HepG2 (cell line): ENCODE measurements at regions not wholly inside any gene's neighbourhood (a gene's known extent, or its start where the extent isn't known, plus 50 kb on each side); places are given as distances from the start of the nearest gene placed in this dataset.

Experiments used
- ATAC-seq: fragments of 200-7000 bp; cut with Tn5 transposase; 3 replicates; pipeline ENCODE4 v1.9.1; 2020; ENCODE audit warnings: mild to moderate bottlenecking, moderate library complexity
- BruUV-seq: library from RNA; stranded (reverse); fragments of 400-500 nt; replicated peaks from 2 replicates; lab custom pipeline; 2021; lab: Mats Ljungman, UMichigan
- CTCF ChIA-PET: fragments of 300-600 bp; formaldehyde crosslinking; extraction: SDS; loops from one replicate; lab custom pipeline; 2021; ENCODE audit warnings: low total read pairs, inconsistent platforms, low intra/inter-chr PET ratio; lab: Yijun Ruan, JAX
- POLR2A ChIA-PET: fragments of 350-600 bp; sonication (Branson Sonifier 250); formaldehyde crosslinking; loops from one replicate; lab custom pipeline; 2020; ENCODE audit warnings: antibody characterized with exemption, inconsistent platforms; lab: Yijun Ruan, JAX
- DNase-seq: peaks from one replicate; pipeline ENCODE4 v3.0.0-alpha.2; 2015; ENCODE audit warnings: low spot score
- FAIRE-seq: peaks from 3 replicates; lab custom pipeline; 2011; peaks lifted over from hg19 to GRCh38; lab: Jason Lieb, UNC
- H2AFZ ChIP-seq: one replicate; pipeline ENCODE4 v1.6.1; 2011; ENCODE audit warnings: low read length, inconsistent platforms
- H3K27ac ChIP-seq: fragments of 300-600 bp; 3 replicates; pipeline ENCODE4 v1.8.0; 2011; ENCODE audit warnings: mixed run types, mild to moderate bottlenecking, mixed read lengths, low read length, inconsistent platforms; ENCODE audit not compliant: insufficient read depth; ENCODE audit errors: extremely low read length
- H3K27me3 ChIP-seq, 2 experiments: fragments of 200-600 bp in 1 of 2; 2 replicates in 1 of 2; 3 replicates in 1 of 2; pipeline versions ENCODE4 v1.6.0 to v1.8.0; 2011; ENCODE audit warnings: low read length in 2 of 2, mild to moderate bottlenecking in 2 of 2, moderate library complexity in 2 of 2, inconsistent platforms in 1 of 2; ENCODE audit not compliant: insufficient read depth in 2 of 2, control insufficient read depth in 1 of 2
- H3K36me3 ChIP-seq, 2 experiments: fragments of 200-600 bp in 1 of 2; replicated peaks in 1 of 2; 2 replicates in 1 of 2; 3 replicates in 1 of 2; pipeline versions ENCODE4 v1.5.1 to v1.8.0; 2011; ENCODE audit warnings: low read length in 2 of 2, inconsistent platforms in 1 of 2; ENCODE audit not compliant: insufficient read depth in 2 of 2, control insufficient read depth in 1 of 2
- H3K4me1 ChIP-seq: 2 replicates; pipeline ENCODE4 v1.5.1; 2012; ENCODE audit warnings: low read length, inconsistent platforms; ENCODE audit not compliant: insufficient read depth
- H3K4me2 ChIP-seq: 2 replicates; pipeline ENCODE4 v1.6.0; 2011; ENCODE audit warnings: low read depth, low read length, inconsistent platforms
- H3K4me3 ChIP-seq, 3 experiments: fragments of 200-600 bp in 1 of 3; sonication (generic), shearing (Covaris generic) in 1 of 3; replicated peaks in 1 of 3; 2 replicates each; pipeline ENCODE4 v1.5.1; 2011 to 2016; ENCODE audit warnings: low read length in 3 of 3, inconsistent platforms in 2 of 3, low read depth in 2 of 3, mild to moderate bottlenecking in 2 of 3, control low read depth in 1 of 3, mixed read lengths in 1 of 3; ENCODE audit not compliant: insufficient read depth in 1 of 3
- H3K79me2 ChIP-seq: one replicate; pipeline ENCODE4 v1.6.1; 2011; ENCODE audit warnings: low read length, inconsistent platforms; ENCODE audit not compliant: insufficient read depth
- H3K9ac ChIP-seq: 2 replicates; pipeline ENCODE4 v1.6.0; 2011; ENCODE audit warnings: mild to moderate bottlenecking, low read depth, low read length, inconsistent platforms; ENCODE audit not compliant: insufficient read depth
- H3K9me3 ChIP-seq: 2 replicates; pipeline ENCODE4 v1.5.1; 2012; ENCODE audit warnings: mild to moderate bottlenecking, low read length
- H4K20me1 ChIP-seq: 2 replicates; pipeline ENCODE4 v1.6.0; 2011; ENCODE audit warnings: inconsistent platforms, mild to moderate bottlenecking, low read length, moderate library complexity; ENCODE audit not compliant: insufficient read depth
- ZNF274 ChIP-seq: sonication (generic); formaldehyde crosslinking; IDR thresholded peaks from 2 replicates; pipeline ENCODE4 v1.5.1; 2020; ENCODE audit warnings: mild to moderate bottlenecking, missing genetic modification reagents
- WGBS: methylation state at CpG from one replicate; pipeline ENCODE4 v1.1.6; 2017; ENCODE audit warnings: low lambda C conversion rate; 5-methylcytosine and 5-hydroxymethylcytosine counted together
- in situ Hi-C: cut with HindIII; loops from 2 replicates; pipeline ENCODE4 v1.10.0; 2017; ENCODE audit warnings: low pct_unique_long_range_greater_than_20kb; ENCODE audit not compliant: extremely low pct_ligation_motif_present
- intact Hi-C: fragments of 100-400 bp; cut with micrococcal nuclease; formaldehyde crosslinking; loops from one replicate; pipeline ENCODE4 v1.10.0; 2022; ENCODE audit not compliant: unreplicated experiment
- TF ChIP-seq, protein P1 (sequence below): sonication (generic); formaldehyde crosslinking; IDR thresholded peaks from 2 replicates; pipeline ENCODE4 v1.5.1; 2020; ENCODE audit warnings: mild to moderate bottlenecking, missing genetic modification reagents, moderate library complexity
- TF ChIP-seq, protein P2 (sequence below): sonication (generic); formaldehyde crosslinking; IDR thresholded peaks from 2 replicates; pipeline ENCODE4 v1.9.0; 2021; ENCODE audit warnings: missing genetic modification reagents, borderline replicate concordance

DNA sequence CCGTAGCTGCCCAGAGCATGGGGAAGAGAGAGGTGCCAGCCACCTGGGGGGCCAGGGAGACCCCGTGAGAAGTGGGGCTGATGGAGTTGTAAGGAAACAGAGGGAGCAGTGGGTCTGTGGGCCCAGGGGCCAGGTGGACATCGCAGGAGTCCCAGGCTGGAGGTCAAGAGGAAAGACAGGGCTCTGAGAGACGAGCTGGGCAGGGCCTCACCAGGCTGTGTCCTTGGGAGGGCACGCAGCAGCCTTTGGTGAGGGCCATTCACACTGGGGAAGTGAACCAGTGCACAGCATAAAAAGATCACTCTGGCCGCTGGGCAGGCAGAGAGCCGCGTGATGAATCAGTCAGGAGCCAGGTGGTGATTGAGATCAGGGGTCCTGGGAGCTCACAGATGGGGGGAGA lies 73.9 kb upstream of the FOXQ1 start:
- H4K20me1 ChIP-seq = no peaks in the 10 kb centered on the region
- FAIRE-seq = no peak
- BruUV-seq = no TSS peak

More for the DNA sequence above, 73.9 kb upstream of the FOXQ1 start:
- CTCF ChIA-PET = no interaction called here
- H3K79me2 ChIP-seq = no peaks in the 10 kb centered on the region
- H3K27ac ChIP-seq = no peak overlapping the region
- TF ChIP-seq, protein P1, sequence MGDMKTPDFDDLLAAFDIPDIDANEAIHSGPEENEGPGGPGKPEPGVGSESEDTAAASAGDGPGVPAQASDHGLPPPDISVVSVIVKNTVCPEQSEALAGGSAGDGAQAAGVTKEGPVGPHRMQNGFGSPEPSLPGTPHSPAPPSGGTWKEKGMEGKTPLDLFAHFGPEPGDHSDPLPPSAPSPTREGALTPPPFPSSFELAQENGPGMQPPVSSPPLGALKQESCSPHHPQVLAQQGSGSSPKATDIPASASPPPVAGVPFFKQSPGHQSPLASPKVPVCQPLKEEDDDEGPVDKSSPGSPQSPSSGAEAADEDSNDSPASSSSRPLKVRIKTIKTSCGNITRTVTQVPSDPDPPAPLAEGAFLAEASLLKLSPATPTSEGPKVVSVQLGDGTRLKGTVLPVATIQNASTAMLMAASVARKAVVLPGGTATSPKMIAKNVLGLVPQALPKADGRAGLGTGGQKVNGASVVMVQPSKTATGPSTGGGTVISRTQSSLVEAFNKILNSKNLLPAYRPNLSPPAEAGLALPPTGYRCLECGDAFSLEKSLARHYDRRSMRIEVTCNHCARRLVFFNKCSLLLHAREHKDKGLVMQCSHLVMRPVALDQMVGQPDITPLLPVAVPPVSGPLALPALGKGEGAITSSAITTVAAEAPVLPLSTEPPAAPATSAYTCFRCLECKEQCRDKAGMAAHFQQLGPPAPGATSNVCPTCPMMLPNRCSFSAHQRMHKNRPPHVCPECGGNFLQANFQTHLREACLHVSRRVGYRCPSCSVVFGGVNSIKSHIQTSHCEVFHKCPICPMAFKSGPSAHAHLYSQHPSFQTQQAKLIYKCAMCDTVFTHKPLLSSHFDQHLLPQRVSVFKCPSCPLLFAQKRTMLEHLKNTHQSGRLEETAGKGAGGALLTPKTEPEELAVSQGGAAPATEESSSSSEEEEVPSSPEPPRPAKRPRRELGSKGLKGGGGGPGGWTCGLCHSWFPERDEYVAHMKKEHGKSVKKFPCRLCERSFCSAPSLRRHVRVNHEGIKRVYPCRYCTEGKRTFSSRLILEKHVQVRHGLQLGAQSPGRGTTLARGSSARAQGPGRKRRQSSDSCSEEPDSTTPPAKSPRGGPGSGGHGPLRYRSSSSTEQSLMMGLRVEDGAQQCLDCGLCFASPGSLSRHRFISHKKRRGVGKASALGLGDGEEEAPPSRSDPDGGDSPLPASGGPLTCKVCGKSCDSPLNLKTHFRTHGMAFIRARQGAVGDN = peak; percentile 17; the same call in 1 of the 2 replicates
- TF ChIP-seq ZNF274 (CRISPR knock-in tag) = no peak
- TF ChIP-seq, protein P2, sequence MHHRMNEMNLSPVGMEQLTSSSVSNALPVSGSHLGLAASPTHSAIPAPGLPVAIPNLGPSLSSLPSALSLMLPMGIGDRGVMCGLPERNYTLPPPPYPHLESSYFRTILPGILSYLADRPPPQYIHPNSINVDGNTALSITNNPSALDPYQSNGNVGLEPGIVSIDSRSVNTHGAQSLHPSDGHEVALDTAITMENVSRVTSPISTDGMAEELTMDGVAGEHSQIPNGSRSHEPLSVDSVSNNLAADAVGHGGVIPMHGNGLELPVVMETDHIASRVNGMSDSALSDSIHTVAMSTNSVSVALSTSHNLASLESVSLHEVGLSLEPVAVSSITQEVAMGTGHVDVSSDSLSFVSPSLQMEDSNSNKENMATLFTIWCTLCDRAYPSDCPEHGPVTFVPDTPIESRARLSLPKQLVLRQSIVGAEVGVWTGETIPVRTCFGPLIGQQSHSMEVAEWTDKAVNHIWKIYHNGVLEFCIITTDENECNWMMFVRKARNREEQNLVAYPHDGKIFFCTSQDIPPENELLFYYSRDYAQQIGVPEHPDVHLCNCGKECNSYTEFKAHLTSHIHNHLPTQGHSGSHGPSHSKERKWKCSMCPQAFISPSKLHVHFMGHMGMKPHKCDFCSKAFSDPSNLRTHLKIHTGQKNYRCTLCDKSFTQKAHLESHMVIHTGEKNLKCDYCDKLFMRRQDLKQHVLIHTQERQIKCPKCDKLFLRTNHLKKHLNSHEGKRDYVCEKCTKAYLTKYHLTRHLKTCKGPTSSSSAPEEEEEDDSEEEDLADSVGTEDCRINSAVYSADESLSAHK (CRISPR knock-in tag) = no peak
- DNase-seq (no peak), ATAC-seq (no peak; the same call in 2 of the 3 replicates)
- H3K4me2 ChIP-seq = no peak overlapping the region
- H3K9ac ChIP-seq = no peak overlapping the region
- intact Hi-C loops (no loop called here), in situ Hi-C loops (no loop called here)
- no peaks in the 10 kb centered on the region for H3K27me3 ChIP-seq
- POLR2A ChIA-PET = interaction anchor here (2.3 kb wide), 1 partner anchor 30 kb away, joined by 7 read pairs; no protein-coding TSS in a partner anchor
- no peak overlapping the region for H2AFZ ChIP-seq
- H3K36me3 ChIP-seq = no peaks in the 10 kb centered on the region
- no peaks in the 10 kb centered on the region for H3K9me3 ChIP-seq
- peaks cover 8% of the 10 kb centered on the region for H3K4me1 ChIP-seq
- WGBS = 97% methylated on average over 8 of the region's 8 CpGs
- H3K4me3 ChIP-seq = no peak overlapping the region
